EL (cell line): ENCODE measurements at regions not wholly inside any gene's neighbourhood (a gene's known extent, or its start where the extent isn't known, plus 50 kb on each side); places are given as distances from the start of the nearest gene placed in this dataset.
"Not testable (repeated sequence)": the region's sequence is repeated elsewhere in the genome, so short reads cannot be mapped to it uniquely, and the experiment has no call there.

Source experiments
- DNase-seq: peaks from one replicate; pipeline ENCODE4 v3.0.0-alpha.2; 2016

GRCh38 chr4:188754372-188755002 is 615.2 kb downstream of the TRIML1 start:
- DNase-seq = no peak

GRCh38 chr4:188767496-188767895 is 628.3 kb downstream of the TRIML1 start:
- DNase-seq = no peak

GRCh38 chr4:188778905-188779304 is 639.7 kb downstream of the TRIML1 start:
- peak; percentile 1 for DNase-seq

- no peak for DNase-seq
Measured at GRCh38 chr4:188779581-188779980, 640.3 kb downstream of the TRIML1 start.

- no peak for DNase-seq
Measured at GRCh38 chr4:188780028-188780427, 640.8 kb downstream of the TRIML1 start.

- DNase-seq = no peak
Measured at GRCh38 chr4:188780686-188781085, 641.4 kb downstream of the TRIML1 start.

GRCh38 chr4:188781655-188782054 is 642.4 kb downstream of the TRIML1 start:
- no peak for DNase-seq

- no peak for DNase-seq
Measured at GRCh38 chr4:188783175-188783574, 643.9 kb downstream of the TRIML1 start.

- no peak for DNase-seq
Measured at GRCh38 chr4:188783606-188784160, 644.4 kb downstream of the TRIML1 start.

GRCh38 chr4:188796600-188796999 is 657.4 kb downstream of the TRIML1 start:
- DNase-seq = not testable (repeated sequence)

GRCh38 chr4:188797011-188797410 is 657.8 kb downstream of the TRIML1 start:
- not testable (repeated sequence) for DNase-seq

GRCh38 chr4:188804861-188805260 is 665.6 kb downstream of the TRIML1 start:
- no peak for DNase-seq

- no peak for DNase-seq
Measured at GRCh38 chr4:188811121-188811520, 671.9 kb downstream of the TRIML1 start.

- DNase-seq = no peak
Measured at GRCh38 chr4:188812644-188813043, 673.4 kb downstream of the TRIML1 start.

- DNase-seq = no peak
Measured at GRCh38 chr4:188818300-188818699, 679.1 kb downstream of the TRIML1 start.

- DNase-seq = no peak
Measured at GRCh38 chr4:188819233-188819632, 680.0 kb downstream of the TRIML1 start.

- DNase-seq = no peak
Measured at GRCh38 chr4:188821500-188821899, 682.3 kb downstream of the TRIML1 start.

GRCh38 chr4:188822698-188823097 is 683.5 kb downstream of the TRIML1 start:
- DNase-seq = no peak

- no peak for DNase-seq
Measured at GRCh38 chr4:188824553-188824952, 685.3 kb downstream of the TRIML1 start.

GRCh38 chr4:188826393-188826792 is 687.2 kb downstream of the TRIML1 start:
- DNase-seq = no peak

- no peak for DNase-seq
Measured at GRCh38 chr4:188839704-188840103, 700.5 kb downstream of the TRIML1 start.

- peak; percentile 0 for DNase-seq
Measured at GRCh38 chr4:188841523-188841922, 702.3 kb downstream of the TRIML1 start.

GRCh38 chr4:188854436-188854835 is 715.2 kb downstream of the TRIML1 start:
- DNase-seq = no peak

- no peak for DNase-seq
Measured at GRCh38 chr4:188858696-188859095, 719.5 kb downstream of the TRIML1 start.

- DNase-seq = no peak
Measured at GRCh38 chr4:188864741-188865140, 725.5 kb downstream of the TRIML1 start.
